Loucy (cell line): ENCODE measurements at regions not wholly inside any gene's neighbourhood (a gene's known extent, or its start where the extent isn't known, plus 50 kb on each side); places are given as distances from the start of the nearest gene placed in this dataset.

Experiments
- EZH2phosphoT487 ChIP-seq: fragments of 200-600 bp; IDR thresholded peaks from 2 replicates; pipeline ENCODE4 v1.6.1; 2018; ENCODE audit warnings: antibody characterized with exemption, mild to moderate bottlenecking, moderate library complexity, borderline replicate concordance
- TF ChIP-seq, protein P1 (sequence below): fragments of 200-600 bp; sonication (generic); conservative IDR thresholded peaks from 2 replicates; pipeline ENCODE4 v1.5.1; 2014; ENCODE audit warnings: mild to moderate bottlenecking, antibody characterized with exemption, low read length

DNA sequence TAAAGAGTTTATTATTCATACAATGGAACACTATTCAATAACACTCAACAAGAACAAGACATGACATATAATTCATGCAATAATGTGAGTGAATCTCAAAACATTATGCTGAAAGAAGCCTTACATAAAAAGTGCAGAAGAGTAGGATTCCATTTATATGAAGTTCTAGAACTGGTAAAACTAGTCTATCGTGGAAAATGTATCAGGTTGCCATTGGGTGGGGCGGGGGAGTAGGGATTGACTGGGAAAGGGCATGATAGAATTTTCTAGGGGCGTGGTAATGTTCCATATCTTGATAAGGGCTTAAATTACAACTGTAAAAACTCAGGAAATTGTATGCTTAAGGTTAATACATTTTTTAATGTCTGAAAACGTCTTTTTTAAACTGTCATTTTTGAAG, 247.9 kb downstream of the SATB1 start:
- TF ChIP-seq, protein P1, sequence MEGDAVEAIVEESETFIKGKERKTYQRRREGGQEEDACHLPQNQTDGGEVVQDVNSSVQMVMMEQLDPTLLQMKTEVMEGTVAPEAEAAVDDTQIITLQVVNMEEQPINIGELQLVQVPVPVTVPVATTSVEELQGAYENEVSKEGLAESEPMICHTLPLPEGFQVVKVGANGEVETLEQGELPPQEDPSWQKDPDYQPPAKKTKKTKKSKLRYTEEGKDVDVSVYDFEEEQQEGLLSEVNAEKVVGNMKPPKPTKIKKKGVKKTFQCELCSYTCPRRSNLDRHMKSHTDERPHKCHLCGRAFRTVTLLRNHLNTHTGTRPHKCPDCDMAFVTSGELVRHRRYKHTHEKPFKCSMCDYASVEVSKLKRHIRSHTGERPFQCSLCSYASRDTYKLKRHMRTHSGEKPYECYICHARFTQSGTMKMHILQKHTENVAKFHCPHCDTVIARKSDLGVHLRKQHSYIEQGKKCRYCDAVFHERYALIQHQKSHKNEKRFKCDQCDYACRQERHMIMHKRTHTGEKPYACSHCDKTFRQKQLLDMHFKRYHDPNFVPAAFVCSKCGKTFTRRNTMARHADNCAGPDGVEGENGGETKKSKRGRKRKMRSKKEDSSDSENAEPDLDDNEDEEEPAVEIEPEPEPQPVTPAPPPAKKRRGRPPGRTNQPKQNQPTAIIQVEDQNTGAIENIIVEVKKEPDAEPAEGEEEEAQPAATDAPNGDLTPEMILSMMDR = no peak
- no peak for TF ChIP-seq EZH2phosphoT487
